ENCODE measurements at regions not wholly inside any gene's neighbourhood (a gene's known extent, or its start where the extent isn't known, plus 50 kb on each side); places are given as distances from the start of the nearest gene placed in this dataset.

DNA sequence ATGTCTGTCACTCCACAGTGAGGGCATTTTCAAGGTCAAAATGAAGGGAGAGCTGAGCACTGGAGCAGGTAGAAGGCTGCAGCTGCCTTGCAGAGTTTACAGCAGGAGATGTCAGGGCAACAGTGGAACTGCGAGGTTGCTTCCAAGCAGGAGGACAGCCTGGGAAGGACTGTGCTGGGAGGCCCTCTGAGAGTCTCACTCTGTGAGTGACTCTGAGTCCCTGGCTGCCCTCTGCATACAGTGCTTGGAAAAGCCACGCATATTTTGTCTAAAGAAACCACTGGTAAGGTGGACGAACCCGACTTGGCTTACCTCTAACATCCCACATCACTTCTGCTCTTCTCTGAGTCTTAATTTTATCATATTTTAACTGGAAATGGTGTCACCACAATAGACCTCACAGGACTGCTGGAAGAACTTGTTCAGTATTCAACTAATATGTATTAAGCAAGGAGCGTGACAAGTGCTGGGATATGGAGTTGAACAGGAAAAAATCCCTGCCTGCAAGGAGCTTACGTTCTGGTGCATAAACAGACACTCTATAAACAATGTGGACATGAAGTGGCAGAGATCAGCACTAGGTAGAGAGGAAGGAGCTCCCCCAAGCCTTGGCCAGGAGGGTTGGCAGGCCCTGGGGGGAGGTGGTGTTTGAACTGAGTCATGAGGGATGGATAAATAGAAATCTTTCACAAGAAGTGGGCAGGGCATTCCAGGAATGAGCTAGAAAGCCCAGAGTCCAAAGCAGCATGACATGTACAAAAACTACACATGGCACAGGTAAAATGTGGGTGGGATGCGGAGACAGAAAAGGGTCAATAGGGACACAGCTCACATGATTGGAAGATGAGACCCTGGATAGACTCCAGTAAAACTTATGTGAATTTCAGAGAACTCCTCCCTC is 64.0 kb upstream of the FOXE1 start:
- TF ChIP-seq, protein P1, sequence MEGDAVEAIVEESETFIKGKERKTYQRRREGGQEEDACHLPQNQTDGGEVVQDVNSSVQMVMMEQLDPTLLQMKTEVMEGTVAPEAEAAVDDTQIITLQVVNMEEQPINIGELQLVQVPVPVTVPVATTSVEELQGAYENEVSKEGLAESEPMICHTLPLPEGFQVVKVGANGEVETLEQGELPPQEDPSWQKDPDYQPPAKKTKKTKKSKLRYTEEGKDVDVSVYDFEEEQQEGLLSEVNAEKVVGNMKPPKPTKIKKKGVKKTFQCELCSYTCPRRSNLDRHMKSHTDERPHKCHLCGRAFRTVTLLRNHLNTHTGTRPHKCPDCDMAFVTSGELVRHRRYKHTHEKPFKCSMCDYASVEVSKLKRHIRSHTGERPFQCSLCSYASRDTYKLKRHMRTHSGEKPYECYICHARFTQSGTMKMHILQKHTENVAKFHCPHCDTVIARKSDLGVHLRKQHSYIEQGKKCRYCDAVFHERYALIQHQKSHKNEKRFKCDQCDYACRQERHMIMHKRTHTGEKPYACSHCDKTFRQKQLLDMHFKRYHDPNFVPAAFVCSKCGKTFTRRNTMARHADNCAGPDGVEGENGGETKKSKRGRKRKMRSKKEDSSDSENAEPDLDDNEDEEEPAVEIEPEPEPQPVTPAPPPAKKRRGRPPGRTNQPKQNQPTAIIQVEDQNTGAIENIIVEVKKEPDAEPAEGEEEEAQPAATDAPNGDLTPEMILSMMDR (IDR thresholded peaks at IDR 0.05) = no peak
- TF ChIP-seq POLR2AphosphoS5 (IDR thresholded peaks at IDR 0.05) (no peak), POLR2A (IDR thresholded peaks at IDR 0.05) (no peak), EP300 (IDR thresholded peaks at IDR 0.05) (no peak)

Data from upper lobe of left lung (tissue), 4 donors.